GM12878 (cell line): ENCODE measurements at regions not wholly inside any gene's neighbourhood (a gene's known extent, or its start where the extent isn't known, plus 50 kb on each side); places are given as distances from the start of the nearest gene placed in this dataset.

Experiments
- BACH1 ChIP-seq: fragments of 450-650 bp; IDR thresholded peaks from 2 replicates; pipeline ENCODE4 v1.6.1; 2017; ENCODE audit warnings: mild to moderate bottlenecking, borderline replicate concordance
- BCL11A ChIP-seq: IDR thresholded peaks from 2 replicates; pipeline ENCODE4 v1.6.1; 2011; ENCODE audit warnings: low read depth, low read length
- BRCA1 ChIP-seq: IDR thresholded peaks from 2 replicates; pipeline ENCODE4 v1.6.1; 2011; ENCODE audit warnings: low read depth, low read length, improper control_type of control experiment
- CEBPB ChIP-seq, 2 experiments: fragments of 150-350 bp in 1 of 2; IDR thresholded peaks; 2 replicates each; pipeline ENCODE4 v1.6.1; 2012 to 2014; ENCODE audit warnings: low read depth in 2 of 2, low read length in 2 of 2, borderline replicate concordance in 1 of 2, inconsistent platforms in 1 of 2
- CHD1 ChIP-seq: IDR thresholded peaks from 2 replicates; pipeline ENCODE4 v1.6.1; 2012; ENCODE audit warnings: low read depth, low read length, improper control_type of control experiment
- CHD4 ChIP-seq: fragments of 200-600 bp; sonication (generic); IDR thresholded peaks from 2 replicates; pipeline ENCODE4 v1.6.1; 2016; ENCODE audit warnings: mild to moderate bottlenecking
- EGR1 ChIP-seq, 2 experiments: IDR thresholded peaks; 1 replicate in 1 of 2; 2 replicates in 1 of 2; pipeline ENCODE4 v1.6.1; 2011 to 2012; ENCODE audit warnings: low read depth in 2 of 2, low read length in 2 of 2, borderline replicate concordance in 1 of 2, mild to moderate bottlenecking in 1 of 2, moderate library complexity in 1 of 2
- EZH2 ChIP-seq: IDR thresholded peaks from 2 replicates; pipeline ENCODE4 v1.6.1; 2012; ENCODE audit warnings: low read depth, mild to moderate bottlenecking, control low read depth, inconsistent platforms, low read length, borderline replicate concordance; ENCODE audit not compliant: control insufficient read depth
- FOXM1 ChIP-seq: IDR thresholded peaks from 2 replicates; pipeline ENCODE4 v1.6.1; 2012; ENCODE audit warnings: low read depth, mild to moderate bottlenecking, inconsistent platforms, low read length, moderate library complexity
- HDAC6 ChIP-seq: fragments of 200-600 bp; sonication (generic); IDR thresholded peaks from one replicate; pipeline ENCODE4 v1.8.0; 2017; ENCODE audit warnings: antibody characterized with exemption; ENCODE audit not compliant: unreplicated experiment
- JUNB ChIP-seq: IDR thresholded peaks from 2 replicates; pipeline ENCODE4 v1.6.1; 2016; ENCODE audit warnings: antibody characterized with exemption, mild to moderate bottlenecking
- JUND ChIP-seq: IDR thresholded peaks from 2 replicates; pipeline ENCODE4 v1.6.1; 2012; ENCODE audit warnings: low read depth, mild to moderate bottlenecking, low read length, improper control_type of control experiment, moderate library complexity
- NFIC ChIP-seq: IDR thresholded peaks from 2 replicates; pipeline ENCODE4 v1.6.1; 2012; ENCODE audit warnings: low read depth, mild to moderate bottlenecking, inconsistent platforms, low read length, moderate library complexity
- POLR2AphosphoS5 ChIP-seq: IDR thresholded peaks from 2 replicates; pipeline ENCODE4 v1.6.1; 2011; ENCODE audit warnings: mild to moderate bottlenecking, low read length, inconsistent platforms
- SMAD1 ChIP-seq: fragments of 450-650 bp; IDR thresholded peaks from 2 replicates; pipeline ENCODE4 v1.6.1; 2018; ENCODE audit warnings: mild to moderate bottlenecking, low read depth; ENCODE audit not compliant: partially characterized antibody
- SMAD5 ChIP-seq: IDR thresholded peaks from 2 replicates; pipeline ENCODE4 v1.6.1; 2016; ENCODE audit warnings: antibody characterized with exemption, low read depth
- SPI1 ChIP-seq: IDR thresholded peaks from 2 replicates; pipeline ENCODE4 v1.6.1; 2011; ENCODE audit warnings: low read depth, mild to moderate bottlenecking, low read length, moderate library complexity, borderline replicate concordance; ENCODE audit not compliant: insufficient read depth
- STAT1 ChIP-seq: fragments of 450-650 bp; conservative IDR thresholded peaks from 2 replicates; pipeline ENCODE4 v1.6.1; 2014; ENCODE audit warnings: antibody characterized with exemption, mild to moderate bottlenecking
- SUZ12 ChIP-seq: fragments of 200-600 bp; sonication (generic); IDR thresholded peaks from one replicate; pipeline ENCODE4 v1.6.1; 2018; ENCODE audit warnings: antibody characterized with exemption, mild to moderate bottlenecking; ENCODE audit not compliant: unreplicated experiment
- TAF1 ChIP-seq: IDR thresholded peaks from 2 replicates; pipeline ENCODE4 v1.6.1; 2011; ENCODE audit warnings: mild to moderate bottlenecking, low read depth, low read length, borderline replicate concordance
- TCF12 ChIP-seq: IDR thresholded peaks from 2 replicates; pipeline ENCODE4 v1.6.1; 2011; ENCODE audit warnings: low read depth, mild to moderate bottlenecking, low read length
- YBX1 ChIP-seq: fragments of 450-650 bp; IDR thresholded peaks from 2 replicates; pipeline ENCODE4 v1.6.1; 2016; ENCODE audit warnings: antibody characterized with exemption
- ZBED1 ChIP-seq: IDR thresholded peaks from 2 replicates; pipeline ENCODE4 v1.6.1; 2016; ENCODE audit warnings: borderline replicate concordance
- ZNF217 ChIP-seq: fragments of 450-650 bp; IDR thresholded peaks from 2 replicates; pipeline ENCODE4 v1.6.1; 2017; ENCODE audit warnings: antibody characterized with exemption, mild to moderate bottlenecking
- ZNF24 ChIP-seq: fragments of 450-650 bp; IDR thresholded peaks from 2 replicates; pipeline ENCODE4 v1.6.1; 2017; ENCODE audit warnings: antibody characterized with exemption, mild to moderate bottlenecking
- ZNF384 ChIP-seq: IDR thresholded peaks from 2 replicates; pipeline ENCODE4 v1.6.1; 2012; ENCODE audit warnings: low read depth, mild to moderate bottlenecking, low read length, improper control_type of control experiment, borderline replicate concordance
- TF ChIP-seq, protein P1 (sequence below): fragments of 150-350 bp; IDR thresholded peaks from 2 replicates; pipeline ENCODE4 v1.6.1; 2016; ENCODE audit warnings: low read depth, low read length
- TF ChIP-seq, protein P2 (sequence below): IDR thresholded peaks from 2 replicates; pipeline ENCODE4 v1.6.1; 2011; ENCODE audit warnings: low read depth, mild to moderate bottlenecking, low read length, moderate library complexity, borderline replicate concordance; ENCODE audit errors: extremely low read depth
- TF ChIP-seq, protein P3 (sequence below): IDR thresholded peaks from 2 replicates; pipeline ENCODE4 v1.6.1; 2011; ENCODE audit warnings: low read depth, low read length, improper control_type of control experiment, borderline replicate concordance

DNA sequence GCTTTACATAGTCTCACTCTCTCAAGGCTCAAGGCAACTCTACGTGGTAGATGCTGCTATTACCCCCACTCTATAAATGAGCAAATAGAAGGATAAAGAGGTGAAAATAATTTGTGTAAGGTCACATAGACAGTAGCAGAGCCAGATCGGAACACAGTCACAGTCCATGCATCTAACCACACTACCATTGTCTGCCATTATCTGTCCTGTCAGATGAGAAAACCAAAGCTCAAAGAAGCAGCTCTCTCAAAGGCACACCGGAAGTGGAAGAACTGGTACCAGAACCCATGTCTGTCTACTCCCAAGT, 134.4 kb upstream of the NUDT4 start (continued):
- TF ChIP-seq, protein P1, sequence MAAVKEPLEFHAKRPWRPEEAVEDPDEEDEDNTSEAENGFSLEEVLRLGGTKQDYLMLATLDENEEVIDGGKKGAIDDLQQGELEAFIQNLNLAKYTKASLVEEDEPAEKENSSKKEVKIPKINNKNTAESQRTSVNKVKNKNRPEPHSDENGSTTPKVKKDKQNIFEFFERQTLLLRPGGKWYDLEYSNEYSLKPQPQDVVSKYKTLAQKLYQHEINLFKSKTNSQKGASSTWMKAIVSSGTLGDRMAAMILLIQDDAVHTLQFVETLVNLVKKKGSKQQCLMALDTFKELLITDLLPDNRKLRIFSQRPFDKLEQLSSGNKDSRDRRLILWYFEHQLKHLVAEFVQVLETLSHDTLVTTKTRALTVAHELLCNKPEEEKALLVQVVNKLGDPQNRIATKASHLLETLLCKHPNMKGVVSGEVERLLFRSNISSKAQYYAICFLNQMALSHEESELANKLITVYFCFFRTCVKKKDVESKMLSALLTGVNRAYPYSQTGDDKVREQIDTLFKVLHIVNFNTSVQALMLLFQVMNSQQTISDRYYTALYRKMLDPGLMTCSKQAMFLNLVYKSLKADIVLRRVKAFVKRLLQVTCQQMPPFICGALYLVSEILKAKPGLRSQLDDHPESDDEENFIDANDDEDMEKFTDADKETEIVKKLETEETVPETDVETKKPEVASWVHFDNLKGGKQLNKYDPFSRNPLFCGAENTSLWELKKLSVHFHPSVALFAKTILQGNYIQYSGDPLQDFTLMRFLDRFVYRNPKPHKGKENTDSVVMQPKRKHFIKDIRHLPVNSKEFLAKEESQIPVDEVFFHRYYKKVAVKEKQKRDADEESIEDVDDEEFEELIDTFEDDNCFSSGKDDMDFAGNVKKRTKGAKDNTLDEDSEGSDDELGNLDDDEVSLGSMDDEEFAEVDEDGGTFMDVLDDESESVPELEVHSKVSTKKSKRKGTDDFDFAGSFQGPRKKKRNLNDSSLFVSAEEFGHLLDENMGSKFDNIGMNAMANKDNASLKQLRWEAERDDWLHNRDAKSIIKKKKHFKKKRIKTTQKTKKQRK = no peak
- TF ChIP-seq SUZ12 (no peak), EGR1 (IDR thresholded peaks at IDR 0.05; ENCODE audit: borderline replicate concordance in 1 of 2, low read depth in 2 of 2, low read length in 2 of 2) (no peak), HDAC6 (no peak), CEBPB (IDR thresholded peaks at IDR 0.05; ENCODE audit: borderline replicate concordance in 1 of 2, low read depth in 2 of 2, low read length in 2 of 2) (no peak), STAT1 (no peak), EZH2 (no peak), BRCA1 (no peak), CHD4 (no peak), SMAD5 (no peak), BCL11A (no peak), SPI1 (no peak), ZBED1 (no peak), TAF1 (peak; percentile 20; the same call in 1 of the 2 replicates), FOXM1 (no peak), ZNF24 (no peak), ZNF217 (no peak), NFIC (no peak; the same call in 1 of the 2 replicates), BACH1 (no peak), TCF12 (no peak), SMAD1 (no peak), POLR2AphosphoS5 (no peak), YBX1 (no peak), CHD1 (no peak), JUND (no peak), ZNF384 (no peak), JUNB (no peak)
- TF ChIP-seq, protein P2, sequence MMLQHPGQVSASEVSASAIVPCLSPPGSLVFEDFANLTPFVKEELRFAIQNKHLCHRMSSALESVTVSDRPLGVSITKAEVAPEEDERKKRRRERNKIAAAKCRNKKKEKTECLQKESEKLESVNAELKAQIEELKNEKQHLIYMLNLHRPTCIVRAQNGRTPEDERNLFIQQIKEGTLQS = no peak
- TF ChIP-seq, protein P3, sequence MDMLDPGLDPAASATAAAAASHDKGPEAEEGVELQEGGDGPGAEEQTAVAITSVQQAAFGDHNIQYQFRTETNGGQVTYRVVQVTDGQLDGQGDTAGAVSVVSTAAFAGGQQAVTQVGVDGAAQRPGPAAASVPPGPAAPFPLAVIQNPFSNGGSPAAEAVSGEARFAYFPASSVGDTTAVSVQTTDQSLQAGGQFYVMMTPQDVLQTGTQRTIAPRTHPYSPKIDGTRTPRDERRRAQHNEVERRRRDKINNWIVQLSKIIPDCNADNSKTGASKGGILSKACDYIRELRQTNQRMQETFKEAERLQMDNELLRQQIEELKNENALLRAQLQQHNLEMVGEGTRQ = no peak
